Neuronal stem cell (in vitro differentiated cells): ENCODE measurements at regions not wholly inside any gene's neighbourhood (a gene's known extent, or its start where the extent isn't known, plus 50 kb on each side); places are given as distances from the start of the nearest gene placed in this dataset.

Experiments used
- DNase-seq: peaks from one replicate; pipeline ENCODE4 v3.0.0-alpha.2; 2013; ENCODE audit warnings: low spot score
- H2AFZ ChIP-seq: one replicate; pipeline ENCODE4 v1.6.1; 2013; ENCODE audit warnings: mild to moderate bottlenecking, low read length, inconsistent platforms
- H2AK5ac ChIP-seq: 2 replicates; pipeline ENCODE4 v1.6.1; 2013; ENCODE audit warnings: low read depth, mild to moderate bottlenecking, inconsistent platforms, low read length, moderate library complexity, mixed read lengths
- H2BK120ac ChIP-seq: 2 replicates; pipeline ENCODE4 v1.6.1; 2013; ENCODE audit warnings: low read depth, mild to moderate bottlenecking, inconsistent platforms, low read length, moderate library complexity, mixed read lengths
- H2BK12ac ChIP-seq: one replicate; pipeline ENCODE4 v1.6.1; 2013; ENCODE audit warnings: low read length, inconsistent platforms
- H2BK15ac ChIP-seq: 2 replicates; pipeline ENCODE4 v1.6.1; 2013; ENCODE audit warnings: mild to moderate bottlenecking, low read length, inconsistent platforms, mixed read lengths
- H2BK5ac ChIP-seq: one replicate; pipeline ENCODE4 v1.6.1; 2013; ENCODE audit warnings: inconsistent platforms, mild to moderate bottlenecking, low read length, moderate library complexity
- H3K14ac ChIP-seq: one replicate; pipeline ENCODE4 v1.6.1; 2013; ENCODE audit warnings: low read length, inconsistent platforms
- H3K18ac ChIP-seq: 2 replicates; pipeline ENCODE4 v1.6.1; 2013; ENCODE audit warnings: low read length, inconsistent platforms
- H3K23ac ChIP-seq: 2 replicates; pipeline ENCODE4 v1.6.1; 2013; ENCODE audit warnings: low read depth, mild to moderate bottlenecking, mixed read lengths, low read length, inconsistent platforms; ENCODE audit not compliant: poor library complexity
- H3K27ac ChIP-seq: replicated peaks from 3 replicates; pipeline ENCODE4 v1.5.1; 2013; ENCODE audit warnings: low read length, inconsistent platforms
- H3K27me3 ChIP-seq, 3 experiments: 2 replicates each; pipeline ENCODE4 v1.6.1; 2013; ENCODE audit warnings: low read length in 3 of 3, mild to moderate bottlenecking in 2 of 3, inconsistent platforms in 1 of 3, low read depth in 1 of 3, mixed read lengths in 1 of 3, moderate library complexity in 1 of 3; ENCODE audit not compliant: control insufficient read depth in 3 of 3, insufficient read depth in 3 of 3
- H3K36me3 ChIP-seq, 2 donors: replicated peaks in 1 of 2; 2 replicates each; pipeline ENCODE4 v1.6.1; 2013; ENCODE audit warnings: low read length in 2 of 2; ENCODE audit not compliant: control insufficient read depth in 2 of 2, insufficient read depth in 2 of 2
- H3K4ac ChIP-seq: 2 replicates; pipeline ENCODE4 v1.6.1; 2013; ENCODE audit warnings: inconsistent platforms, mild to moderate bottlenecking, low read length, moderate library complexity
- H3K4me1 ChIP-seq, 2 donors: 1 replicate in 1 of 2; 2 replicates in 1 of 2; pipeline ENCODE4 v1.6.1; 2013; ENCODE audit warnings: low read length in 2 of 2, low read depth in 1 of 2; ENCODE audit not compliant: control insufficient read depth in 2 of 2, insufficient read depth in 1 of 2
- H3K4me2 ChIP-seq: one replicate; pipeline ENCODE4 v1.6.1; 2013; ENCODE audit warnings: mild to moderate bottlenecking, low read length, inconsistent platforms; ENCODE audit not compliant: insufficient read depth, poor library complexity, severe bottlenecking
- H3K4me3 ChIP-seq, 2 donors: 2 replicates each; pipeline ENCODE4 v1.5.1; 2013; ENCODE audit warnings: low read length in 2 of 2, mild to moderate bottlenecking in 2 of 2, inconsistent platforms in 1 of 2, moderate library complexity in 1 of 2
- H3K79me1 ChIP-seq: one replicate; pipeline ENCODE4 v1.6.1; 2013; ENCODE audit warnings: low read depth, mild to moderate bottlenecking, inconsistent platforms, low read length, moderate library complexity
- H3K9ac ChIP-seq: one replicate; pipeline ENCODE4 v1.6.1; 2013; ENCODE audit warnings: mild to moderate bottlenecking, low read depth, low read length, inconsistent platforms; ENCODE audit not compliant: poor library complexity
- H3K9me3 ChIP-seq, 2 donors: replicated peaks in 1 of 2; 2 replicates each; pipeline versions ENCODE3 to v1.6.1; 2013; ENCODE audit warnings: low read length in 2 of 2, mild to moderate bottlenecking in 2 of 2, inconsistent platforms in 1 of 2, low read depth in 1 of 2, mixed read lengths in 1 of 2, moderate library complexity in 1 of 2; ENCODE audit not compliant: control insufficient read depth in 2 of 2, insufficient read depth in 1 of 2
- H4K8ac ChIP-seq: one replicate; pipeline ENCODE4 v1.6.1; 2013; ENCODE audit warnings: low read depth, mild to moderate bottlenecking, inconsistent platforms, low read length, moderate library complexity
- H4K91ac ChIP-seq: one replicate; pipeline ENCODE4 v1.6.1; 2013; ENCODE audit warnings: low read length, low read depth, mild to moderate bottlenecking, inconsistent platforms; ENCODE audit not compliant: poor library complexity
- WGBS, 2 donors: extraction: QIAGEN DNeasy Blood & Tissue Kit; methylation state at CpG; one replicate each; pipeline ENCODE4 v1.1.7; 2013; ENCODE audit warnings: missing lambda C conversion rate in 2 of 2, mixed read lengths in 1 of 2; ENCODE audit not compliant: insufficient read length in 2 of 2, insufficient replicate concordance in 1 of 2; ENCODE audit errors: extremely low coverage in 2 of 2; 5-methylcytosine and 5-hydroxymethylcytosine counted together

DNA sequence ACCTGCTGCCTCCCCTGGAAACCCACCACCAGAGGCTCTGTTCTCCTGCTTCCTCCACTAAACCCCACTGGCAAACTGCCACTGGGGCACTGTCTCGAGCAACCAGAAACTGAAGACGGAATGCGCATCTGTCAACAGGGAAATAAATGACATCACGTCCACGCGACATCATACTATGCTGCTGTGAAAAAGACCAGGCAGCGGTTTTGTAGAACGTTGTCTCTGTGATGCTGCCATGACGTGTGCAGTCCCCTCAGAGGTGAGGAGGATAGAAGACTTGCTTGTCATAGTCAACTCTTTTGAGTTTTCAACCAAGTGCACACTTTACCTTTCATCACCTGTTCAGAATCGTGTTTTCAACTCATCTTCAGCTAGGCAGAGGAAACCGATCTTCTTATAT is 203.0 kb upstream of the IGF1R start:
- no peak for DNase-seq
- H3K4me2 ChIP-seq, result no peak overlapping the region
- no peak overlapping the region for H2BK15ac ChIP-seq
- H4K8ac ChIP-seq, result no peak overlapping the region
- WGBS, 2 donors, result no CpG with 5 or more reads among the region's 11 CpGs
- H2BK5ac ChIP-seq, result no peak overlapping the region
- no peak overlapping the region for H2BK120ac ChIP-seq
- H3K9me3 ChIP-seq, result no peaks in the 10 kb centered on the region
- no peak overlapping the region for H2AK5ac ChIP-seq
- no peak overlapping the region for H3K14ac ChIP-seq
- H4K91ac ChIP-seq, result no peak overlapping the region
- H3K23ac ChIP-seq, result no peak overlapping the region
- H3K9ac ChIP-seq, result no peak overlapping the region
- no peaks in the 10 kb centered on the region for H3K27me3 ChIP-seq
- H3K27ac ChIP-seq, result no peak overlapping the region
- no peaks in the 10 kb centered on the region for H3K36me3 ChIP-seq
- H2AFZ ChIP-seq, result no peak overlapping the region
- H2BK12ac ChIP-seq, result no peak overlapping the region
- H3K4ac ChIP-seq, result no peak overlapping the region
- no peak overlapping the region for H3K18ac ChIP-seq
- H3K79me1 ChIP-seq, result no peaks in the 10 kb centered on the region
- no peak overlapping the region for H3K4me3 ChIP-seq
- H3K4me1 ChIP-seq, result peaks cover 0 to 8% of the 10 kb centered on the region in 2 donors

DNA sequence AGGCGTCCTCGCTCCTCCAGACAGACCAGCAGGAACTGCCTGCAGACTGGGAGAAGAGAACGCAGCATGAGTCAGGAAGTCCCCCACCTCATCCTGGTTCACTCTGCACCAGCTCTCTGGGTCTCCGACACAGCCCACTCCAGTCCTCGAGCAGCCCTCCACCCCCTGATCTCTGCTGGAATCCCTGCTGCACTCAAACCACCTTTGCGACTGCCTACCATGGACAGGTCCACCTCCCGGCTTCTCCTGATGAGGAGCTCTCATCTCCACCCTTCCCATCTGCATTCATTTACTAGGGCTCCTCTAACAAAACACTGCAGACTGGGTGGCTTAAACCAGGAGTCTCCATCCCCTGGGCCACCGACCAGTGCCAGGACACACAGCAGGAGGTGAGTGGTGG is 202.3 kb upstream of the IGF1R start:
- no peak overlapping the region for H3K9ac ChIP-seq
- H3K4me2 ChIP-seq, result no peak overlapping the region
- H3K27me3 ChIP-seq, result no peaks in the 10 kb centered on the region
- H4K91ac ChIP-seq, result no peak overlapping the region
- H2BK120ac ChIP-seq, result no peak overlapping the region
- H3K4ac ChIP-seq, result no peak overlapping the region
- no peak overlapping the region for H2AK5ac ChIP-seq
- H2BK5ac ChIP-seq, result no peak overlapping the region
- H4K8ac ChIP-seq, result no peak overlapping the region
- H3K4me1 ChIP-seq, result peaks cover 0 to 8% of the 10 kb centered on the region in 2 donors
- H3K79me1 ChIP-seq, result no peaks in the 10 kb centered on the region
- WGBS, 2 donors, result no CpG with 5 or more reads among the region's 8 CpGs
- peak overlapping the region; percentile 20 for H3K18ac ChIP-seq
- no peak overlapping the region for H2BK12ac ChIP-seq
- no peak overlapping the region for H3K23ac ChIP-seq
- peak overlapping the region in 1 of 2 donors; percentile 37 for H3K4me3 ChIP-seq
- no peak overlapping the region for H2BK15ac ChIP-seq
- no peak overlapping the region for H3K27ac ChIP-seq
- no peak for DNase-seq
- no peak overlapping the region for H3K14ac ChIP-seq
- no peak overlapping the region for H2AFZ ChIP-seq
- no peaks in the 10 kb centered on the region for H3K36me3 ChIP-seq
- no peaks in the 10 kb centered on the region for H3K9me3 ChIP-seq

DNA sequence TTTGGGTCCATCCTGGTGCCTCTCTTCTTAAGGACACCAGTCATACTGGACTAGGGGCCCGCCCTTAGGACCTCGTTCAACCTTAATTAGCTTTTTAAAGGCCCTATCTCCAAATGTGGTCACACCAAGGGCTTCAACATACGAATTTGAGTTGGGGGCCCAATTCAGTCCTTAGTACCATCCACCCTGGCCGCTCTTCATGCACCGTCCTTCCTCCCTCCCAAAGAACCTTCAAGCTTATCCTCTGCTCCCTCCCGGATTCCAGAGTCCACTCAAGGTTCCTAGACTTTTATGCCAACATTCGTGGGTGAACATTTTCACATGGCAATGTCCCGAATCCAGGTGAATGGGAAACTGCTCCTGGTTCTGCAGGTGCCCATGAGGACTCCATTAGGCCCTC is 201.3 kb upstream of the IGF1R start:
- H3K4me2 ChIP-seq, result no peak overlapping the region
- H3K9me3 ChIP-seq, result no peaks in the 10 kb centered on the region
- H3K4me1 ChIP-seq, result peaks cover 0 to 8% of the 10 kb centered on the region in 2 donors
- no peak overlapping the region for H2BK15ac ChIP-seq
- H3K4me3 ChIP-seq, result no peak overlapping the region
- H4K8ac ChIP-seq, result no peak overlapping the region
- no CpG with 5 or more reads among the region's 8 CpGs for WGBS, 2 donors
- H2BK12ac ChIP-seq, result no peak overlapping the region
- H3K36me3 ChIP-seq, result no peaks in the 10 kb centered on the region
- H3K9ac ChIP-seq, result no peak overlapping the region
- no peak overlapping the region for H4K91ac ChIP-seq
- no peaks in the 10 kb centered on the region for H3K79me1 ChIP-seq
- no peak overlapping the region for H3K4ac ChIP-seq
- no peak overlapping the region for H2BK120ac ChIP-seq
- no peak overlapping the region for H3K27ac ChIP-seq
- no peak overlapping the region for H2AFZ ChIP-seq
- H3K18ac ChIP-seq, result no peak overlapping the region
- H2AK5ac ChIP-seq, result no peak overlapping the region
- H3K14ac ChIP-seq, result no peak overlapping the region
- H3K23ac ChIP-seq, result no peak overlapping the region
- H2BK5ac ChIP-seq, result no peak overlapping the region
- no peak for DNase-seq
- H3K27me3 ChIP-seq, result no peaks in the 10 kb centered on the region

DNA sequence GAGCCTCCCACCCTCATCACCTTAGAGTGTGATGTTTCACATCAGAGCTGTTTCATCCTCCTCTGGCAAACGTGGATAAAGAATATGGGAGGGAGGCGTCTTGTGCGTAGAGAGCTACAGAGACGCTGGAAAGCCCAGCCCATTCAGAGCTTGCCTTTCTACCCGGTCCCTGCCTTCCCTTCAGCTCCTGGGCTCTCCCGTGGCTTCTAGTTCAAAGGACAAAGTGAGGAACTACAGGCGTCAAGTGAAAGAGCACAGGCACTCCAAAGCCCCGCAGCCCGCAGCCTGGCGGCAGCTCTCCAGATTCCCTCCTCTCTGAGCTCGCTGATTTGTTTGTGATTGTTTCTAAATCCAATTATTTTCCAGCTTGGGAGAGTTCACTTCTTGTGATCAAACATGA is 197.1 kb upstream of the IGF1R start:
- Histone ChIP-seq H3K27ac (no peak overlapping the region), H3K4me3 (no peak overlapping the region), H2AK5ac (no peak overlapping the region), H3K9me3 (no peaks in the 10 kb centered on the region), H2BK120ac (no peak overlapping the region), H3K79me1 (no peaks in the 10 kb centered on the region), H3K4me2 (no peak overlapping the region), H4K8ac (no peak overlapping the region), H3K23ac (no peak overlapping the region), H2BK15ac (no peak overlapping the region), H3K36me3 (no peaks in the 10 kb centered on the region), H4K91ac (no peak overlapping the region), H3K14ac (no peak overlapping the region), H3K18ac (no peak overlapping the region), H3K27me3 (no peaks in the 10 kb centered on the region), H2BK5ac (no peak overlapping the region), H3K9ac (no peak overlapping the region), H2BK12ac (no peak overlapping the region), H2AFZ (no peak overlapping the region), H3K4me1 (no peaks in the 10 kb centered on the region), H3K4ac (no peak overlapping the region)
- no CpG with 5 or more reads among the region's 11 CpGs for WGBS, 2 donors
- DNase-seq, result no peak
